NCI-H1417 treated with DMSO at 0.1 percent for 48 hours (cell line): ENCODE measurements at regions not wholly inside any gene's neighbourhood (a gene's known extent, or its start where the extent isn't known, plus 50 kb on each side); places are given as distances from the start of the nearest gene placed in this dataset.

Experiments
- DNase-seq: peaks from one replicate; lab custom pipeline; 2025; lab: John Stamatoyannopoulos, UW

- DNase-seq, result no peak
Measured at GRCh38 chr4:62898115-62898514, 1511.1 kb downstream of the TECRL start.

- no peak for DNase-seq
Measured at GRCh38 chr4:62896721-62897120, 1512.5 kb downstream of the TECRL start.

- no peak for DNase-seq
Measured at GRCh38 chr4:62881901-62882300, 1527.3 kb downstream of the TECRL start.

GRCh38 chr4:62881210-62881609, 1528.0 kb downstream of the TECRL start:
- no peak for DNase-seq

GRCh38 chr4:62872856-62873255, 1536.4 kb downstream of the TECRL start:
- no peak for DNase-seq

GRCh38 chr4:62871078-62871477, 1538.2 kb downstream of the TECRL start:
- no peak for DNase-seq

- DNase-seq, result no peak
Measured at GRCh38 chr4:62870451-62870850, 1538.8 kb downstream of the TECRL start.

- DNase-seq, result no peak
Measured at GRCh38 chr4:62865261-62865660, 1544.0 kb downstream of the TECRL start.

- no peak for DNase-seq
Measured at GRCh38 chr4:62849696-62850095, 1559.6 kb downstream of the TECRL start.

- no peak for DNase-seq
Measured at GRCh38 chr4:62835631-62836030, 1573.6 kb downstream of the TECRL start.

- no peak for DNase-seq
Measured at GRCh38 chr4:62822306-62822705, 1586.9 kb downstream of the TECRL start.

- DNase-seq, result peak; percentile 22
Measured at GRCh38 chr4:62816566-62816965, 1592.7 kb downstream of the TECRL start.

- DNase-seq, result no peak
Measured at GRCh38 chr4:62814510-62815047, 1594.7 kb downstream of the TECRL start.

- no peak for DNase-seq
Measured at GRCh38 chr4:62806816-62807215, 1602.4 kb downstream of the TECRL start.

- no peak for DNase-seq
Measured at GRCh38 chr4:62804075-62804474, 1603.9 kb downstream of the ADGRL3 start.

- no peak for DNase-seq
Measured at GRCh38 chr4:62797221-62797620, 1597.1 kb downstream of the ADGRL3 start.

- no peak for DNase-seq
Measured at GRCh38 chr4:62791386-62791785, 1591.3 kb downstream of the ADGRL3 start.

- DNase-seq, result no peak
Measured at GRCh38 chr4:62771983-62772557, 1571.9 kb downstream of the ADGRL3 start.

GRCh38 chr4:62740296-62740695, 1540.2 kb downstream of the ADGRL3 start:
- DNase-seq, result no peak

- no peak for DNase-seq
Measured at GRCh38 chr4:62717154-62717553, 1517.0 kb downstream of the ADGRL3 start.

- DNase-seq, result no peak
Measured at GRCh38 chr4:62711575-62711974, 1511.4 kb downstream of the ADGRL3 start.

- DNase-seq, result no peak
Measured at GRCh38 chr4:62709618-62710252, 1509.6 kb downstream of the ADGRL3 start.

- no peak for DNase-seq
Measured at GRCh38 chr4:62706423-62706822, 1506.3 kb downstream of the ADGRL3 start.
